ENCODE measurements at regions not wholly inside any gene's neighbourhood (a gene's known extent, or its start where the extent isn't known, plus 50 kb on each side); places are given as distances from the start of the nearest gene placed in this dataset.
A peak's percentile ranks its signal among the peaks of the same experiment; 100 is the strongest.

DNA sequence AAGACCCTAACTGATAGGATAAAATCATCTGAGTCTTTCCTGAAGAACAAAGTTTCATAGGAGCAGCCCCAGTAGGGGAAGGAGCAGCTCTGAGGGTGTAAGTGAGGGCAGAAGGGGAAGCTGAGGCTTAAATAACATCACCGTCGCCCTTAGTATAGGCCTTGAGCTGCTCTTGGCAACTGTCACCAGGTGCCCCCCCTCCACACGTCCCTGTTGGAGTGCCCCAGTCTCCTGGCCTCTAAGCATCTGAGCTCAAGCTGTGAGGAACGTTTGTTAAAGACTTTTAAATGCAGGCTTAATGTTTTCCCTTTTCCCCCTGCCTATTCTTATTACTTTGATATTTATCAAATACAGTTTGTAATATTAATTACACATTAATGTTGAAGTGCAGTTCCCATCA, 170.6 kb downstream of the ZIC5 start:
- H3K4me3 Mint-ChIP-seq = no peak overlapping the region
- no peaks in the 10 kb centered on the region for H3K4me1 Mint-ChIP-seq
- H3K27ac Mint-ChIP-seq = no peak overlapping the region
- H3K9me3 Mint-ChIP-seq = no peaks in the 10 kb centered on the region
- no peaks in the 10 kb centered on the region for H3K27me3 Mint-ChIP-seq
- DNase-seq (no peak), ATAC-seq (no peak)

DNA sequence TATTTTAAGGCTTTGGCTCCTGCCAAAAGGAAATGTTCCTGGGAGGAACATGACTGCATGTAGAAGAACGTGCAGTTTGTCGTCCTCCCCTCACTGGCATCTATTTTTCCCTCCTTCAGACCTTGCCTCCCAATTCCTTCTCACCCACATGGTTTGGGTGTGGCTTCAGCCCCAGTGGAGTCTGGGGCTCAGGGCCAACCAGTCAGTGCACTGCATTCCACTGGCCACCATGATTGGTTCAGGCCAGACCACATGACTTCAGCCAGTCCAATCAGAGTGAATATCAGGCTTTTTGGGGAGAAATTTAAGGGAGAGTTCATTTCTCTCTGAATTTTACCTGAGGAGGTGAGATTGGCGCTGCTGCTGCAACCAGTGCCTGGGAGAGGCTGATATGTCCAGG, 171.6 kb downstream of the ZIC5 start:
- Mint-ChIP-seq H3K4me3 (no peak overlapping the region), H3K27me3 (no peaks in the 10 kb centered on the region), H3K9me3 (no peaks in the 10 kb centered on the region), H3K27ac (no peak overlapping the region), H3K4me1 (no peaks in the 10 kb centered on the region)
- no peak for ATAC-seq
- no peak for DNase-seq

DNA sequence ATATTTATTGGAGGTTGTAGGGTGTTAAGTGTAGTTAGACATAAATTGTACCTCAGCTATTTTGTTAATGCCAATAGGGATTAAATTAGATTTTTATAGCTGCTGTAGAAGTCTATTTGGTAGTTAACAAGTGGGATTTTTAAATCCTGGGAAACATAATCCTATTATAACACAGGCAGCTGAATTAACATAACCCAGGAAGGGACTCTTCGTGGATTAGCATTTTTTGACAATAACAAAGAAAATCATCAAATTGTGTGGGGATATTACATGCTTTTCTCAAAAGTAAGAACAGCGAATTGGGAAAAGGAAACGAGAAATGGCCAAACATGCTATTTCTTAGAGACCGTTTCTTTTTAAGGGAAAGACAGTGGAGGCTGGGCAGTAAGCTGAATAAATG, 172.8 kb downstream of the ZIC5 start:
- Mint-ChIP-seq H3K4me1 (no peaks in the 10 kb centered on the region), H3K27me3 (no peaks in the 10 kb centered on the region), H3K9me3 (no peaks in the 10 kb centered on the region), H3K27ac (no peak overlapping the region), H3K4me3 (no peak overlapping the region)
- no peak for ATAC-seq
- DNase-seq = no peak

DNA sequence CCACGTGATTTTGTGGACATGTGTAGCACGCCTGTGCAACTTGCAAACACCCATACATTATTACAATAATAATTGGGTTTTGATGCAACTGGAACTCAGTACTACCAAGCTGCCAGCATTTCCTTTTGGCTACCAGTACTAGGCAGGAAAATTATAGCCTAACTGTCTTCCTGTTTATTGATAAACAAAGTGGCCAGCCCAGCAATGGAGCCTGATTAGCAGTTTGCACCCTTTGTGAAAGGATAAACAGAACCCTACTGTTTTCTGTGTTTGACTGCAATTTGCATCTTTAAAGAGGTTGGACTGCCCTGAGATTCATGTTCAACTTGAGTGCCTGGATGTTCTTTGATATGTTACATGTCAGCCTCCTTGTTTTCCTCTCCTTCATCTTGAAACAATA, 173.9 kb downstream of the ZIC5 start:
- DNase-seq (no peak), ATAC-seq (no peak)
- no peaks in the 10 kb centered on the region for H3K4me1 Mint-ChIP-seq
- no peak overlapping the region for H3K27ac Mint-ChIP-seq
- H3K4me3 Mint-ChIP-seq = no peak overlapping the region
- no peaks in the 10 kb centered on the region for H3K27me3 Mint-ChIP-seq
- H3K9me3 Mint-ChIP-seq = no peaks in the 10 kb centered on the region

DNA sequence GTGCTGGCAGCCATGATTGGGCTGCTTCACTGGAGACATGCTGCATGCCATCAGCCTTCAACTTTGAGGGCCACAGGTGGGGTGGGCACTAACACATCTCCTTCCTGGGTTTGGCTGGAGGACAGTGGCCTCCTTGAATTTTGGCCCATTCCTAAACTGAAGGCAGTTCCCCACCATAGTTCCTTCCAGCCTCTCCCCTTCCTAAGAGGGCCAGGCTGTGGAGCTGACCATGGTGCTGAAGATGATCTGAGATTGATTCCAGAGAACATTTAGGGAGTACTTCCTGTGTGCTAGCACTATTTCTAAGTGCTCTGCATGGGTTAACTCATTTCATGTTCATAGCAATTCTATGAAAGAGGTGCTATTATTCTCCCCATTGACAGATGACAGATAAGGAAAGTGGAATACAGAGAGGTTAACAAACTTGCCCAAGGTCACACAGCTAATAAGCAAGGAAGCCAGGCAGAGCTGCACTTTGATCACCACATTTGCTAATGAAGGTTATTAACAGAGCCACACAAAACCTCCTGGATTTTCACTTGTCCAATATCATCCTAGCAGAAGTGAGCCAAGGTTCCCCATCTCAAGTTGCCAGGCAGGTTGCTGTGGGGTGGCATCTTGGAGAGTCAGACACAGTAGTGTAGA, 175.3 kb downstream of the ZIC5 start:
- no peak overlapping the region for H3K27ac Mint-ChIP-seq
- ATAC-seq = no peak
- no peaks in the 10 kb centered on the region for H3K27me3 Mint-ChIP-seq
- H3K4me3 Mint-ChIP-seq = no peak overlapping the region
- H3K4me1 Mint-ChIP-seq = no peaks in the 10 kb centered on the region
- DNase-seq = peak in 1 of 2 donors; percentile 14
- no peaks in the 10 kb centered on the region for H3K9me3 Mint-ChIP-seq

DNA sequence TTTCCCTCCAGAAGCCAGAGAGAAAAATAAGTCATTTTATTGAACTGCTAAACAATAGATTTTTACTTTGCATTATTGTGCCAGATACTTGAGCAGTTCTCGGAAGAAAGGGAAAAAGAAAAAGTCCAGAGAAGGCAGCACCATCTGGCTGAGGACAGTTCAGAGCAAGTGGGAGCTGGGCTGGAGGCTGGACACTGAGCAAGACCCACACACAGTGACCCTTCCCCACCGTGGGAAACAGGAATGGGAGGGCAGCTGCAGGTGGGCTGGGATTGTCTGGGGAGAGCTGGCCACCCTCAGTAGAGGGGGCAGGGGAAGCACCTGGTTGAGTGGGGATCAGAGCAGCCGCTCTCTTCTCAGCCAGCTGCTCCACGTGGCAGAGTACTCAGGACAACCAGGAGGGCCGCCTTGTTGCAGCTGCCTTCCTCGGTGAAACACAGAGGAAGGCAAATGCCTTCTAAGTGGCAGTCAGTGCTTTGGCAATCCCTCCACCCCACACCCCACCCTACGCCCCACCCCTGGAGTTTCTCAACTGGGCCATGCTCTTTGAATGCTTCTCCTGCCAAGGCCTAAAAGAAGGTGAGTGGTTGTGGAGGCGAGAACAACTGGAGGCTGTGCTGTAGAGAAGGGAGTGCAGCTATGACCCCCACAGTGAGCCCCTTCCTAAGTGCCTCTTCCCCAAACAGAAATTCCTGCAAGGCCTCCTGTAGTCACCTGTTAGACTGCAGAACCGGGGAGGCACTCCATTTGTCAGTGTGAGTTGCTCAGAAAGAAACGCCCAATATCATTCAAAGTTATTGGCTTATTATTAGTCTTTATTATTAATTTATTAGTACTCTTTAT, 179.3 kb downstream of the ZIC5 start:
- DNase-seq (no peak), ATAC-seq (no peak)
- no peaks in the 10 kb centered on the region for H3K9me3 Mint-ChIP-seq
- H3K4me1 Mint-ChIP-seq = no peaks in the 10 kb centered on the region
- H3K27me3 Mint-ChIP-seq = no peaks in the 10 kb centered on the region
- no peak overlapping the region for H3K4me3 Mint-ChIP-seq
- no peak overlapping the region for H3K27ac Mint-ChIP-seq

DNA sequence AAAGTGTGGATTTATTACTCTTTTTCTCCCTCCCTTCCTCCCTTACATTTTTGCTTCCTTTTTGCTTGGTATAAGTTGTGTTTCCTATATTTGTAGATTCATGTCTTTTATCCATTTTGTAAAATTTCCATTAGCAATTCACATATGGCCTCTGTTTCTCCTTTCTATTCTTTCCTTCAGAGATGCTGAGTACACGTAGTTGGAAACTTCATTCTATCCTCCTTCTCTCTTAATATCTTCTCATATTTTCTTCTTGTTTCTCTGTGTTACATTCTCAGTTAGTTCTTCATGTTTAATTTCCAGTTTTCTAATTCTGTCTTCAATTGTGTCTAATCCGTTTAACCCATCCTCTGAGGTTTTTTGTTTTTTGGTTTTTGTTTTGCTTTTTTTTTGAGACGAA, 188.9 kb downstream of the ZIC5 start:
- Mint-ChIP-seq H3K27me3 (no peaks in the 10 kb centered on the region), H3K4me3 (no peak overlapping the region), H3K9me3 (peaks cover 6 to 16% of the 10 kb centered on the region in 2 donors), H3K27ac (no peak overlapping the region), H3K4me1 (no peaks in the 10 kb centered on the region)
- no peak for DNase-seq
- no peak for ATAC-seq

DNA sequence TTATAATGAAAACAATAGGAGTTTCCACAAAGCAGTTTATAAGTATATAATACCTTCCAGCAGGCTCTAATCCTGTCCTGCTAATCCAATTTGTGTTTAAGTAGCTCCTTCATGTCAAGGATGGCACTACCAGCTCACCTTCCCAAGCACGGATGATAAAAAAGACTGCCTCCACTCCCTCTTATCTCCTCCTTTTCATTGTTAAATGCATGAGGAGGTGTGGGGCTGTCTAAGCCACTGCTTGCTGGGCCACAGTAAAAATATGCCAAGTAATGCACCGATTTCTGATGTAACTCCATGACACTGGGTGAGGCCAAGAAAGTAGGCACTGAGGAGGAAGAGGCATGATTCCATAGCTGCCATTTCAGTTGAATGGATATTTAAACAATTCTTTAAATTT, 193.1 kb downstream of the ZIC5 start:
- no peak overlapping the region for H3K4me3 Mint-ChIP-seq
- DNase-seq (no peak), ATAC-seq (no peak)
- peaks cover 6 to 16% of the 10 kb centered on the region in 2 donors for H3K9me3 Mint-ChIP-seq
- no peaks in the 10 kb centered on the region for H3K27me3 Mint-ChIP-seq
- no peaks in the 10 kb centered on the region for H3K4me1 Mint-ChIP-seq
- H3K27ac Mint-ChIP-seq = no peak overlapping the region

DNA sequence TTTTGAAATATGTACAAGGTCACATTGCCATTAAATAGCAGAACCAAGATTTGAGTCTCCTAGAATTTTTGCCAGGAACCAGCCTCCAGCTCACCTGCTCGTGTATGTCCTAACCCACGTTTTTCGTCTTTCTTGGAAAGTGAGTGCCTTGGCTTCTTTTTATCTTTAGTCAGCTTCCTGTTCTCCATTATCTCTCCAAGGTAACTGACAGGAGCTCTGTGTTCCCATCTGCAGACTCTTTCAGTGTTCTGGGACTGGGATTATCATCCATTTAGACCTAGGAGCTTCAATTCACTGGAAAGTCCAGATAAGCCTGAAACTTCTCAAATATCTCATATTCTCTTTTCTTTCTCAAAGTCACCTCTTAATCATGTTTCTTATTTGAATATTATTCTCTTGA, 193.7 kb downstream of the ZIC5 start:
- H3K4me1 Mint-ChIP-seq = no peaks in the 10 kb centered on the region
- no peak for DNase-seq
- no peak overlapping the region for H3K4me3 Mint-ChIP-seq
- H3K9me3 Mint-ChIP-seq = peaks cover 4 to 13% of the 10 kb centered on the region in 2 donors
- H3K27me3 Mint-ChIP-seq = no peaks in the 10 kb centered on the region
- no peak overlapping the region for H3K27ac Mint-ChIP-seq
- ATAC-seq = no peak

DNA sequence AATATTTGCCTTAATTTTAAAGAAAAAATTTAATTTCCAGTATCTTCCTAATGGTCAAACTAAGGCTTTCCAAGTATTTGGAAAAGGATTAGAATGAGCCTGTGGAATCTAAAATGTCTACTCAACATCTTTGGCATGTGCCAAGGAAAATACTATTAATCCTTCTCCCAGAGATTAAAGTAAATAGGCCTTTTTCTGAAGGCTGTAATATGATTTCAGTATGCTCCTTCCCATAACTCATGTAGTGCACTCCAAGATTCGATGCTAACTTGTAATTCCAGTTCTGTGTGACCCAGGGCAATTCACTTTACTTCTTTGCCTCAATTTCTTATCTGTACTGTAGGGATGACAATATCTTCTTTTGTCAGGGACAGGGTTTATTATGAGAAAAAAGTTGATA, 196.9 kb downstream of the ZIC5 start:
- Mint-ChIP-seq H3K4me3 (no peak overlapping the region), H3K4me1 (no peaks in the 10 kb centered on the region), H3K27me3 (no peaks in the 10 kb centered on the region), H3K27ac (no peak overlapping the region), H3K9me3 (no peaks in the 10 kb centered on the region)
- ATAC-seq (no peak), DNase-seq (no peak)

DNA sequence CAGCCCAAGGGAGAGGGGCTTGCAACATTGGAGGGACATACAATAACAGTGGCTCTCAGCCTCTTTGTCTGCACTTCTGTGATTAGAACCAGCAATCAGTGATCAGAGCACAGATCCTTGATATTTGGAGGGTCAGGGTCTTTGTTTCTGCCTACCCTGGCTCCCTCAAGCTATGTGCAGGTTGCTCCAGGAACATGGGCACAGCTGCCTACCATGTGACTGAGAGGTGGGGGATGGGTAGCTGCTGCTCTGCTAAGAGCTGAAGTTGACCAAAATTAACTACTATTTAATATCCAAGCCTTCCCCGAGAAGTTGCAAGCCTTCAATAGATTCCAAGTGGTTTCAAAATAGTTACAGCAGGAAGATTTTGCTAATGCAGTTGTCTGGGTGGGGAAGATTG, 202.6 kb downstream of the ZIC5 start:
- no peak for ATAC-seq
- Mint-ChIP-seq H3K9me3 (peaks cover 21 to 28% of the 10 kb centered on the region in 2 donors), H3K4me1 (no peaks in the 10 kb centered on the region), H3K27ac (no peak overlapping the region), H3K4me3 (no peak overlapping the region), H3K27me3 (no peaks in the 10 kb centered on the region)
- DNase-seq = no peak

DNA sequence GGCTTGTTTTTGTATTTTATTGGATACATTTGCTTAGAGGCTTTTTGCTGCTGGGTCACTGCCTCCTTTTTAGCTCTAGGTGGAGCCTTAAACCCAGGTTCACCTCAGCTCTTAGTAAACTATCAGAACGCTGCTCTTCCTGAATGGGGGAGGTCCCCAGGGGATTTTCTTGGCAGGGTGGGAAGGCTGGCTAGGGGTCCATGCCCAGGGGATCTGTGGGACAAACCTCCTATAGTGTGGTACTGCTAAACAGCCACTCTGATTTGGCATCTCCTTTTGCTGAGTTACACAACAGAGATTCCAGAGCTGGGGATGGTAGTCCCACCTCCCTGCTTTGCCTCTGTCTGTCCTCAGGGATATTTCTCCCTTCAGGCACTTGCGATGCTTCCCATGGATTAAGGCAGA, 204.9 kb downstream of the ZIC5 start:
- Mint-ChIP-seq H3K9me3 (peaks cover 26 to 48% of the 10 kb centered on the region in 2 donors), H3K27me3 (no peaks in the 10 kb centered on the region), H3K27ac (peak overlapping the region in 1 of 2 donors; percentile 24), H3K4me1 (no peaks in the 10 kb centered on the region), H3K4me3 (no peak overlapping the region)
- ATAC-seq = no peak
- no peak for DNase-seq

DNA sequence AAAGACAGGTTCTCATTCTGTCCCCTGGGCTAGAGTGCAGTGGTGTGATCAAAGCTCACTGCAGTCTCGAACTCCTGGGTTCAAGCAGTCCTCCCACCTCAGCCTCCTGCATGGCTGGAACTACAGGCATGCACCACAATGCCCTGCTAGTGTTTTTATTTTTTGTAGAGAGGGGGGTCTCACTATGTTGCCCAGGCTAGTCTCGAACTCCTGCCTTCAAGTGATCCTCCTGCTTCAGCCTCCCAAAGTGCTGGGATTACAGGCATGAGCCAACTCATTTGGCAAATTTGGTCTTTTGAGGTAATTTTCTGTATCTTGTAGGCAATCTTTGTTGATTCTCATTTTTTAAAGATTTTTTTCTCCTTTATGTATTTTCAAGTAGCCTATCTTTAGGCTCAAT, 205.7 kb downstream of the ZIC5 start:
- Mint-ChIP-seq H3K9me3 (peaks cover 34 to 55% of the 10 kb centered on the region in 2 donors), H3K4me1 (no peaks in the 10 kb centered on the region), H3K4me3 (no peak overlapping the region), H3K27me3 (no peaks in the 10 kb centered on the region), H3K27ac (no peak overlapping the region)
- DNase-seq (no peak), ATAC-seq (no peak)

DNA sequence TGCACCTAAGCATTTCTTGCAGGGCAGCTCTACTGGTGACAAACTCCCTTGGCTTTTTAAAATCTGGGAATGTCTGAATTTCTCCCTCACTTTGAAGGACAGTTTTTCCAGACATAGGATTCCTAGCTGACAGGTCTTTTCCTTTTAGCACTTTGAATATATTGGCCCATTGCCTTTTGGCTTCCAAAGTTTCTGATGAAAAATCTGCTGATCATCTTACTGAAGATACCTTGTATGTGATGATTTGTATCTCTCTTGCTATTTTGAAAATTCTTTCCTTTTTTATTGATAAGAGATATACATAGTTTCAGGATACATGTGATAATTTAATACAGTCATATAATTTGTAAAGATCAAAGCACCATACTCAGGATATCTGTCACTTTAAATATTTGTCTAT, 211.1 kb downstream of the ZIC5 start:
- H3K27me3 Mint-ChIP-seq = no peaks in the 10 kb centered on the region
- H3K27ac Mint-ChIP-seq = no peak overlapping the region
- ATAC-seq (no peak), DNase-seq (no peak)
- H3K9me3 Mint-ChIP-seq = peaks cover 18 to 53% of the 10 kb centered on the region in 2 donors
- H3K4me3 Mint-ChIP-seq = no peak overlapping the region
- peaks cover 8% of the 10 kb centered on the region for H3K4me1 Mint-ChIP-seq

DNA sequence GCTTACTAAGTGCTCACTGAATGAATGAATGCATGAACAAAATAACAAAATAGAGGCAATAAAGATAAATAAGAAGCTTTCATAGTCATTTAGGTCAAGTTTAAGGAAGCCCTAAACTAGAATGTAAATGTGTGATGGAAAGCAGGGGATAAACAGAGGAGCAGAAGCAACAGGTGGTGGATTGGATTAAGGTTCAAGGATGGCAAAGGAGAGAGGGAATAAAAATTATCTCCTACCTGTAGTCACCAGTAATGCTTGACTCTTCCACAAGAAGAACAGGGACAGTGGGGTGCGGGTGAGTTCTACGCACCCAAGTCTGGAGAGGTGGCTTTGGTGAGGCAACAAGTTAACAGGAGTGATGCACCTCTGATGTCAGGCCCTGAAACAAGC, 212.4 kb downstream of the ZIC5 start:
- Mint-ChIP-seq H3K9me3 (peaks cover 14 to 48% of the 10 kb centered on the region in 2 donors), H3K27me3 (no peaks in the 10 kb centered on the region), H3K4me1 (peaks cover 8% of the 10 kb centered on the region), H3K4me3 (no peak overlapping the region), H3K27ac (no peak overlapping the region)
- no peak for DNase-seq
- ATAC-seq = no peak

DNA sequence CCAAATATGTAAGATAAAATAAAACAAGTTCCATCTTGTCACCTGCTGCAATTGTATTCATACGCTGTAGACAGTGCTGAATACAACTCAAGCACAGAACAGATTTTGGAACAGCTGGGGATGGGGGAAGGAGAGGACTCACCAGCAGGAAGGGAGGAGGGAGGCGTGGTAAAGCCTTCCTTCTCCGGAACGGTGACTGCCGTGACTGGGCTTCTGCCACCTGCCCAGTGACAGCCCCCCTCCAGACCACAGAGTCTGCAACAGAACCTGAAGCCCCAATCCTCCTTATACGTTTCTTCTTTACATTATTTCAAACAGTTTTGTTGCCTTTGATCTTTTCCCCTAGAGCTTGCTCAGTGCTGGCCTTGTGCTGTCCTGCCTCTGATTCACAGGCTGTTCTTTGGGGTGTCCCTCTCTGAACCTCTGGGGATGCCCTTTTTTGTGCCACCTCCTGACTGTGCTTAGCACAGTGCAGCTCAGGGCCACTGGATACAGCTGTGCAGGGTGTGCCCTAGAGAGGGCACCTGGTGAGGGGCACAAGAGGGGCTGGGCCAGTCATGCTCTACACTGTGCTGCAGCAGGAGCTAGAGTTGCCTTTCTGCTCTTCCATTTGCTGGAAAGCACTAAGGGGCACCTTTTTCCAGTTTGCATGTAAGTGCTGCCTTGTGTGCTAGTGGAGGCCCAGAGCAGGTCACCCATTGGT, 213.0 kb downstream of the ZIC5 start:
- Mint-ChIP-seq H3K27ac (no peak overlapping the region), H3K4me1 (peaks cover 8% of the 10 kb centered on the region), H3K27me3 (no peaks in the 10 kb centered on the region), H3K4me3 (no peak overlapping the region), H3K9me3 (peaks cover 14 to 42% of the 10 kb centered on the region in 2 donors)
- DNase-seq (no peak), ATAC-seq (no peak)

Data from stimulated activated naive CD8-positive, alpha-beta T cell treated with anti-CD3 and anti-CD28 coated beads, Interleukin-15, amount 100 ng/mL, for 72 hours (primary cell).